SK-N-SH treated with all-trans-retinoic acid at 6 μM for 48 hours (cell line): ENCODE measurements at regions not wholly inside any gene's neighbourhood (a gene's known extent, or its start where the extent isn't known, plus 50 kb on each side); places are given as distances from the start of the nearest gene placed in this dataset.

Source experiments
- ATAC-seq: fragments of 200-7000 bp; cut with Tn5 transposase; 3 replicates; pipeline ENCODE4 v1.9.1; 2020; ENCODE audit warnings: mild to moderate bottlenecking, moderate library complexity
- ARNTL ChIP-seq: fragments of 450-650 bp; formaldehyde crosslinking; IDR thresholded peaks from 2 replicates; pipeline ENCODE4 v1.5.0; 2020; ENCODE audit warnings: low read depth, mild to moderate bottlenecking, moderate library complexity, borderline replicate concordance
- BACH2 ChIP-seq: fragments of 250-450 bp; sonication (Bioruptor Pico); IDR thresholded peaks from 2 replicates; pipeline ENCODE4 v1.9.0; 2021; ENCODE audit warnings: mild to moderate bottlenecking, borderline replicate concordance
- CREB5 ChIP-seq: fragments of 250-450 bp; sonication (Bioruptor Pico); IDR thresholded peaks from 2 replicates; pipeline ENCODE4 v1.5.1; 2020; ENCODE audit warnings: low read depth, mild to moderate bottlenecking, moderate library complexity
- CSDC2 ChIP-seq: fragments of 250-450 bp; sonication (Bioruptor Pico); IDR thresholded peaks from 2 replicates; pipeline ENCODE4 v1.5.0; 2020; ENCODE audit warnings: mild to moderate bottlenecking, moderate library complexity
- CSRNP3 ChIP-seq: fragments of 250-450 bp; sonication (Bioruptor Pico); IDR thresholded peaks from 2 replicates; pipeline ENCODE4 v1.5.1; 2021; ENCODE audit warnings: mild to moderate bottlenecking, moderate library complexity
- ESRRG ChIP-seq: fragments of 250-450 bp; sonication (Bioruptor Pico); IDR thresholded peaks from 2 replicates; pipeline ENCODE4 v1.6.1; 2021; ENCODE audit warnings: mild to moderate bottlenecking
- GLIS3 ChIP-seq: fragments of 250-450 bp; sonication (Bioruptor Pico); IDR thresholded peaks from 2 replicates; pipeline ENCODE4 v1.5.0; 2020; ENCODE audit warnings: mild to moderate bottlenecking, moderate library complexity
- OSR1 ChIP-seq: fragments of 250-450 bp; sonication (Bioruptor Pico); IDR thresholded peaks from 2 replicates; pipeline ENCODE4 v1.8.0; 2022; ENCODE audit warnings: moderate library complexity, mild to moderate bottlenecking, inconsistent platforms
- POU6F1 ChIP-seq: fragments of 250-450 bp; sonication (Bioruptor Pico); IDR thresholded peaks from 2 replicates; pipeline ENCODE4 v1.8.0; 2021; ENCODE audit warnings: low read depth, mild to moderate bottlenecking, moderate library complexity, borderline replicate concordance
- PPARA ChIP-seq: fragments of 250-450 bp; sonication (Bioruptor Pico); IDR thresholded peaks from 2 replicates; pipeline ENCODE4 v1.5.0; 2020; ENCODE audit warnings: mild to moderate bottlenecking, borderline replicate concordance
- RARB ChIP-seq: fragments of 250-450 bp; sonication (Bioruptor Pico); IDR thresholded peaks from 2 replicates; pipeline ENCODE4 v1.8.0; 2021; ENCODE audit warnings: mild to moderate bottlenecking, moderate library complexity
- SNAI2 ChIP-seq: fragments of 250-450 bp; sonication (Bioruptor Pico); IDR thresholded peaks from 2 replicates; pipeline ENCODE4 v1.5.0; 2020; ENCODE audit warnings: mild to moderate bottlenecking, moderate library complexity
- TCF4 ChIP-seq: fragments of 250-450 bp; sonication (Bioruptor Pico); IDR thresholded peaks from 2 replicates; pipeline ENCODE4 v1.8.0; 2021; ENCODE audit warnings: mild to moderate bottlenecking, moderate library complexity, borderline replicate concordance
- TSHZ2 ChIP-seq: fragments of 250-450 bp; sonication (Bioruptor Pico); IDR thresholded peaks from 2 replicates; pipeline ENCODE4 v1.5.0; 2020; ENCODE audit warnings: mild to moderate bottlenecking, moderate library complexity
- ZC3H10 ChIP-seq: fragments of 250-450 bp; sonication (Bioruptor Pico); IDR thresholded peaks from 2 replicates; pipeline ENCODE4 v1.5.1; 2021; ENCODE audit warnings: mild to moderate bottlenecking, moderate library complexity
- ZFP3 ChIP-seq: fragments of 250-450 bp; sonication (Bioruptor Pico); IDR thresholded peaks from 2 replicates; pipeline ENCODE4 v1.5.0; 2020; ENCODE audit warnings: mild to moderate bottlenecking, moderate library complexity
- ZFP30 ChIP-seq: fragments of 450-650 bp; formaldehyde crosslinking; IDR thresholded peaks from 2 replicates; pipeline ENCODE4 v1.5.0; 2022; ENCODE audit warnings: mild to moderate bottlenecking, moderate library complexity
- ZNF565 ChIP-seq: fragments of 450-650 bp; formaldehyde crosslinking; conservative IDR thresholded peaks from 2 replicates; pipeline ENCODE4 v1.5.0; 2020; ENCODE audit warnings: low read depth, mild to moderate bottlenecking, moderate library complexity
- ZNF70 ChIP-seq: fragments of 450-650 bp; formaldehyde crosslinking; IDR thresholded peaks from 2 replicates; pipeline ENCODE4 v1.5.0; 2020; ENCODE audit warnings: mild to moderate bottlenecking, moderate library complexity
- ZNF8 ChIP-seq: fragments of 450-650 bp; formaldehyde crosslinking; IDR thresholded peaks from 2 replicates; pipeline ENCODE4 v1.5.0; 2020; ENCODE audit warnings: mild to moderate bottlenecking, moderate library complexity

GRCh38 chr5:158611581-158611980, 488.1 kb downstream of the EBF1 start:
- no peak for ATAC-seq
- no peak for TF ChIP-seq ARNTL (CRISPR knock-in tag)
- TF ChIP-seq ZC3H10 = no peak
- TF ChIP-seq ZNF70 = no peak
- no peak for TF ChIP-seq SNAI2 (CRISPR knock-in tag)
- no peak for TF ChIP-seq GLIS3 (CRISPR knock-in tag)
- TF ChIP-seq BACH2 (CRISPR knock-in tag) = no peak
- TF ChIP-seq ZNF565 = no peak
- no peak for TF ChIP-seq CSDC2 (CRISPR knock-in tag)
- TF ChIP-seq POU6F1 (CRISPR knock-in tag) = no peak

- ATAC-seq = no peak
- TF ChIP-seq ZC3H10 (no peak), BACH2 (CRISPR knock-in tag) (no peak)
Observed at GRCh38 chr5:158610051-158610415, 489.7 kb downstream of the EBF1 start.

GRCh38 chr5:158609333-158610050, 490.2 kb downstream of the EBF1 start:
- no peak for ATAC-seq
- TF ChIP-seq ZFP3 (CRISPR knock-in tag) = no peak
- TF ChIP-seq GLIS3 (CRISPR knock-in tag) = no peak
- TF ChIP-seq SNAI2 (CRISPR knock-in tag) = no peak
- TF ChIP-seq ZNF70 = no peak

GRCh38 chr5:158607088-158607487, 492.6 kb downstream of the EBF1 start:
- TF ChIP-seq CREB5 (CRISPR knock-in tag) = no peak
- TF ChIP-seq POU6F1 (CRISPR knock-in tag) = no peak
- no peak for TF ChIP-seq ZFP3 (CRISPR knock-in tag)
- TF ChIP-seq PPARA (CRISPR knock-in tag) = no peak
- TF ChIP-seq RARB (CRISPR knock-in tag) = no peak
- TF ChIP-seq ZNF8 (CRISPR knock-in tag) = no peak
- TF ChIP-seq ZFP30 (CRISPR knock-in tag) = no peak
- TF ChIP-seq CSDC2 (CRISPR knock-in tag) = no peak
- TF ChIP-seq GLIS3 (CRISPR knock-in tag) = no peak
- no peak for TF ChIP-seq TCF4 (CRISPR knock-in tag)
- no peak for TF ChIP-seq ZC3H10

GRCh38 chr5:158606233-158606632, 493.5 kb downstream of the EBF1 start:
- TF ChIP-seq ZFP3 (CRISPR knock-in tag) (no peak), CSDC2 (CRISPR knock-in tag) (no peak), CREB5 (CRISPR knock-in tag) (no peak), CSRNP3 (CRISPR knock-in tag) (no peak), ZFP30 (CRISPR knock-in tag) (no peak), BACH2 (CRISPR knock-in tag) (no peak), ZNF70 (no peak), OSR1 (CRISPR knock-in tag) (no peak), PPARA (CRISPR knock-in tag) (no peak), TSHZ2 (CRISPR knock-in tag) (no peak), ZNF565 (no peak), ARNTL (CRISPR knock-in tag) (no peak), ZNF8 (CRISPR knock-in tag) (no peak), ESRRG (CRISPR knock-in tag) (no peak)
- no peak for ATAC-seq

More at GRCh38 chr5:158607088-158607487, 492.6 kb downstream of the EBF1 start:
- ATAC-seq = no peak
